K562 (cell line): ENCODE measurements at regions not wholly inside any gene's neighbourhood (a gene's known extent, or its start where the extent isn't known, plus 50 kb on each side); places are given as distances from the start of the nearest gene placed in this dataset.
"Not testable (repeated sequence)": the region's sequence is repeated elsewhere in the genome, so short reads cannot be mapped to it uniquely, and the experiment has no call there.

Experiments used
- ATAC-seq: fragments of 200-7000 bp; cut with Tn5 transposase; 3 replicates; pipeline ENCODE4 v1.9.1; 2020; ENCODE audit warnings: moderate library complexity
- BruUV-seq: library from RNA; stranded (reverse); fragments of 400-500 nt; replicated peaks from 2 replicates; lab custom pipeline; 2021; lab: Mats Ljungman, UMichigan
- CTCF ChIA-PET: fragments of 300-600 bp; formaldehyde crosslinking; extraction: SDS; loops from one replicate; lab custom pipeline; 2021; ENCODE audit warnings: low intra/inter-chr PET ratio; lab: Yijun Ruan, JAX
- POLR2A ChIA-PET: fragments of 300-600, 350-650 bp; sonication (Branson Sonifier 250); formaldehyde crosslinking; extraction: SDS; loops from one replicate; lab custom pipeline; 2021; ENCODE audit warnings: antibody characterized with exemption, inconsistent platforms; lab: Yijun Ruan, JAX
- DNase-seq, 4 experiments: peaks; one replicate each; pipeline versions ENCODE4 v3.0.0 to v3.0.0-alpha.2; 2011 to 2018; ENCODE audit warnings: low spot score in 3 of 4, mixed read lengths in 3 of 4; ENCODE audit errors: extremely low read depth in 1 of 4
- FAIRE-seq: peaks from 2 replicates; lab custom pipeline; 2011; peaks lifted over from hg19 to GRCh38; lab: Jason Lieb, UNC
- H2AFZ ChIP-seq: 2 replicates; pipeline ENCODE4 v1.6.0; 2011; ENCODE audit warnings: low read depth, low read length, control low read depth, inconsistent platforms
- H3K27ac ChIP-seq: fragments of 200-600 bp; 3 replicates; pipeline ENCODE4 v1.8.0; 2011; ENCODE audit warnings: low read depth, mild to moderate bottlenecking, control low read depth, inconsistent platforms, low read length, moderate library complexity, mixed read lengths; ENCODE audit errors: extremely low read depth
- H3K27me3 ChIP-seq, 2 experiments: fragments of 300-600 bp in 1 of 2; 2 replicates in 1 of 2; 3 replicates in 1 of 2; pipeline versions ENCODE4 v1.6.0 to v1.8.0; 2011; ENCODE audit warnings: inconsistent platforms in 2 of 2, low read length in 2 of 2, mild to moderate bottlenecking in 1 of 2, mixed read lengths in 1 of 2, moderate library complexity in 1 of 2; ENCODE audit not compliant: control insufficient read depth in 2 of 2, insufficient read depth in 2 of 2
- H3K36me3 ChIP-seq: fragments of 300-600 bp; 3 replicates; pipeline ENCODE4 v1.8.0; 2011; ENCODE audit warnings: mild to moderate bottlenecking, low read length, inconsistent platforms; ENCODE audit not compliant: control insufficient read depth, insufficient read depth
- H3K4me1 ChIP-seq, 2 experiments: fragments of 200-600 bp in 1 of 2; replicated peaks in 1 of 2; 2 replicates in 1 of 2; 3 replicates in 1 of 2; pipeline versions ENCODE4 v1.5.1 to v1.8.0; 2011; ENCODE audit warnings: inconsistent platforms in 2 of 2, low read length in 2 of 2, mild to moderate bottlenecking in 1 of 2, mixed read lengths in 1 of 2, moderate library complexity in 1 of 2; ENCODE audit not compliant: control insufficient read depth in 2 of 2, insufficient read depth in 2 of 2
- H3K4me2 ChIP-seq: 2 replicates; pipeline ENCODE4 v1.6.1; 2011; ENCODE audit warnings: low read length, control low read depth, inconsistent platforms, mixed read lengths; ENCODE audit not compliant: insufficient read depth
- H3K4me3 ChIP-seq: fragments of 200-600 bp; sonication (generic), shearing (Covaris generic); 2 replicates; pipeline ENCODE4 v1.5.1; 2016; ENCODE audit warnings: control low read depth, inconsistent platforms
- H3K79me2 ChIP-seq: fragments of 200-600 bp; 3 replicates; pipeline ENCODE4 v1.8.0; 2011; ENCODE audit warnings: low read length, inconsistent platforms; ENCODE audit not compliant: control insufficient read depth, insufficient read depth
- H3K9ac ChIP-seq, 2 experiments: 2 replicates each; pipeline versions ENCODE4 v1.6.0 to v1.6.1; 2011; ENCODE audit warnings: low read depth in 2 of 2, low read length in 2 of 2, control low read depth in 1 of 2, inconsistent platforms in 1 of 2, mild to moderate bottlenecking in 1 of 2, mixed read lengths in 1 of 2; ENCODE audit not compliant: insufficient read depth in 1 of 2
- H3K9me1 ChIP-seq: one replicate; pipeline ENCODE4 v1.6.0; 2011; ENCODE audit warnings: inconsistent platforms, mild to moderate bottlenecking, low read length, moderate library complexity; ENCODE audit not compliant: control insufficient read depth, insufficient read depth
- H3K9me3 ChIP-seq: replicated peaks from 2 replicates; pipeline ENCODE4 v1.5.1; 2011; ENCODE audit warnings: low read depth, low read length, inconsistent platforms; ENCODE audit not compliant: control insufficient read depth, insufficient read depth
- H4K20me1 ChIP-seq: replicated peaks from 2 replicates; pipeline ENCODE4 v1.6.1; 2011; ENCODE audit warnings: low read length, inconsistent platforms, mixed read lengths; ENCODE audit not compliant: control insufficient read depth, insufficient read depth
- WGBS: fragments of 100-300 bp; shearing (Covaris generic); methylation state at CpG from one replicate; pipeline ENCODE4 v1.1.6; 2016; ENCODE audit warnings: low coverage, mixed read lengths; ENCODE audit not compliant: insufficient coverage; ENCODE audit errors: missing lambda C conversion rate; 5-methylcytosine and 5-hydroxymethylcytosine counted together
- in situ Hi-C: fragments of 300-500 bp; cut with MboI; formaldehyde crosslinking; loops from 4 replicates; pipeline ENCODE4 v1.15.0; 2018; ENCODE audit warnings: inconsistent platforms, mixed read lengths
- intact Hi-C: fragments of 100-400 bp; cut with micrococcal nuclease; formaldehyde crosslinking; loops from 2 replicates; pipeline ENCODE4 v1.14.2; 2022

- ATAC-seq, H3K9ac ChIP-seq, H2AFZ ChIP-seq, H3K27me3 ChIP-seq, POLR2A ChIA-PET, H4K20me1 ChIP-seq, H3K9me1 ChIP-seq, H3K79me2 ChIP-seq, H3K4me2 ChIP-seq, H3K4me3 ChIP-seq, H3K36me3 ChIP-seq, H3K27ac ChIP-seq, FAIRE-seq, BruUV-seq, DNase-seq, CTCF ChIA-PET, intact Hi-C loops, H3K9me3 ChIP-seq, H3K4me1 ChIP-seq: not testable (repeated sequence)
- 5% methylated on average over 2 of the region's 7 CpGs for WGBS
- in situ Hi-C loops = loop anchor here (10.0 kb wide), 1 partner anchor 310 kb away; no protein-coding TSS in a partner anchor
Observed at GRCh38 chr1:145495077-145495871, 69.9 kb upstream of the NBPF20 start.

GRCh38 chr1:145488193-145488933 lies 63.0 kb upstream of the NBPF20 start:
- CTCF ChIA-PET, H3K27me3 ChIP-seq, H3K9me1 ChIP-seq, H3K9me3 ChIP-seq, H3K9ac ChIP-seq, H3K4me1 ChIP-seq, H3K4me3 ChIP-seq, in situ Hi-C loops, H2AFZ ChIP-seq, H4K20me1 ChIP-seq, ATAC-seq, H3K4me2 ChIP-seq, POLR2A ChIA-PET, intact Hi-C loops, H3K27ac ChIP-seq, DNase-seq, H3K36me3 ChIP-seq, FAIRE-seq, H3K79me2 ChIP-seq, BruUV-seq: not testable (repeated sequence)
- no CpG with 5 or more reads among the region's 31 CpGs for WGBS

- H3K27me3 ChIP-seq, CTCF ChIA-PET, POLR2A ChIA-PET, H3K4me1 ChIP-seq, H3K4me2 ChIP-seq, BruUV-seq, ATAC-seq, H3K36me3 ChIP-seq, in situ Hi-C loops, H3K9me1 ChIP-seq, H2AFZ ChIP-seq, H4K20me1 ChIP-seq, H3K9ac ChIP-seq, H3K9me3 ChIP-seq, H3K27ac ChIP-seq, H3K4me3 ChIP-seq, intact Hi-C loops, DNase-seq, H3K79me2 ChIP-seq, FAIRE-seq: not testable (repeated sequence)
- WGBS = 27% methylated on average over 12 of the region's 36 CpGs
Observed at GRCh38 chr1:145487156-145487555, 61.8 kb upstream of the NBPF20 start.
